ENCODE measurements at regions not wholly inside any gene's neighbourhood (a gene's known extent, or its start where the extent isn't known, plus 50 kb on each side); places are given as distances from the start of the nearest gene placed in this dataset.
"Not testable (repeated sequence)": the region's sequence is repeated elsewhere in the genome, so short reads cannot be mapped to it uniquely, and the experiment has no call there.

GRCh38 chr1:188817814-188818213 is 1659.8 kb downstream of the BRINP3 start:
- no peak for DNase-seq

DNA sequence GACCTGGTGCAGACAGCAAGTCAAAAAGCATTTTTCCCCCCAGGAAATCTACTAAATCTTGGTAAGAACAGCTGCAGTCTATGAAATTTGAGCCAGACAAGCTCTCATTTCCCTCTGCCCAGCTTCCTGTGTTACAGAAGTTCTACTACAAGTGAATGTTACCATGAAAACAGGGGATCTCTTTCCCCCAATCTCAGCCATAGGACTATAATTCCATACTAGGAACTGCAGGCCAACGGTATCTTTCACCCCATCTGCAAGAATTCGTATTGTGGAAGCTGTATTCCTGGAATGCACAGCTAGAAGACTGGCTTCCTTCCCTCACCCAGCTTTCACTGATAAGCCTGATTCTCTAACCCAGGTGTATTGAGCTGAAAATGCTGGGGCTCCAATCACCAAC is 1655.4 kb downstream of the BRINP3 start:
- peak; percentile 43 for DNase-seq

DNA sequence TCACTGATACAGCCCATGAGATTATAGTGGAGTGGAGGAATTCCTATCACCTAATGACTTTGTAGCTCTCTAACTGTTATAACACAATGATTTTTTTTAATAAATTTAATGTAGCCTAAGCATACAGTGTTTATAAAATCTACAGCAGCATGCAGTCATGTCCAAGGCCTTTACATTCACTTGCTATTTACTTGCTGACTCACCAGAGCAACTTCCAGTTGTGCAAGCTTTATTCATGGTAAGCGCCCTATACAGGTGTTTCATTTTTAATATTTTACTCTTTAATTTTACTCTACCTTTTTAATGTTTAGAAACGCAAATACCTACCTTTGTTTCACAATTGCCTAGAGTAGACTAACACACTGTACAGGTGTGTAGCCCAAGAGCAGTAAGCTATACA is 1652.2 kb downstream of the BRINP3 start:
- DNase-seq: no peak

DNA sequence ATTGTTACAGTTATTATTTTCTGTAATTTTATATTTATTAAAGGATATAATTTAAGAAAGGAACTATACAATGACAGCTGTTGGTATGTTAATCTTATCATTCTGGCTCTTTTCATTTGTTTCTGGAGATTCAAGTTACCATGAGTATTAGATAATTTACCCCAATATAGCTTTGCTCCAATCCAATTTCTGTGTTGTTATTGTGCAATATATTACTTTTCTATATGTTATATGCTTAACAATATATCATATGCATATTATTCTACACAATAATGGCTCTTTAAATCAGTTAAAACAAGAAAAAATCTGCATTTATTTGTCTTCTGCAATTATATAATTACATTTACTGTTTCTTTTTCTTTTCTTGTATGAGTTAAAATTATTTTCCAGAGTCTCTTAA is 1650.9 kb downstream of the BRINP3 start:
- DNase-seq: no peak

DNA sequence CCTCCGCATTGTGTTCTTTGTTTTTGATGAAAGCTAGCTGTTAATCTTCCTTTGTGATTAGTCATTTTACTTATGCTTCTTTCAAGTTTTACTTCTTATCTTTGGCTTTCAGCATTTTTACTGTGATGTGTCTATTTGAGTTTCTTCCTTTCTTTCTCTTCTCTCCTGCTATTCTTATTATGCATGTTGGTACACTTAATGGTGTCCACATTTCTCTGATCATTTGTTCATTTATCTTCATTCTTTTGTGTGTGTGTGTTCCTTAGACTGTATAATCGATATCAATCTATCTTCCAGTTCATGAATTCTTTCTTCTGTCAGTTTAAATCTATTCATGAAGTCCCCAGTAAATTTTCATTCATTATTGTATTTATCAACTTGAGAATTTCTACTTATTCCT is 1650.3 kb downstream of the BRINP3 start:
- no peak for DNase-seq

DNA sequence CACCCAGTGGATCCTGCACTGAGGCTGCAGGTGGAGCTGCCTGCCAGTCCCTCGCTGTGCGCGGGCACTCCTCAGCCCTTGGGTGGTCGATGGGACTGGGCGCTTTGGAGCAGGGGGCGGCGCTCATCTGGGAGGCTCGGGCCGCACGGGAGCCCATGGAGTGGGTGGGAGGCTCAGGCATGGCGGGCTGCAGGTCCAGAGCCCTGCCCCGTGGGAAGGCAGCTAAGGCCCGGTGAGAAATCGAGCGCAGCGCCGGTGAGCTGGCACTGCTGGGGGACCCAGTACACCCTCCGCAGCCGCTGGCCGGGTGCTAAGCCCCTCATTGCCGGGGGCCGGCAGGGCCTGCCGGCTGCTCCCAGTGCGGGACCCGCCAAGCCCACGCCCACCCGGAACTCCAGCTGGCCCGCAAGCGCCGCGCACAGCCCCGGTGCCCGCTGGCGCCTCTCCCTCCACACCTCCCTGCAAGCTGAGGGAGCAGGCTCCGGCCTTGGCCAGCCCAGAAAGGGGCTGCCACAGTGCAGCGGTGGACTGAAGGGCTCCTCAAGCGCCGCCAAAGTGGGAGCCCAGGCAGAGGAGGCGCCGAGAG is 1636.5 kb downstream of the BRINP3 start:
- not testable (repeated sequence) for DNase-seq

- no peak for DNase-seq
Observed at GRCh38 chr1:188846468-188846867, 1631.2 kb downstream of the BRINP3 start.

GRCh38 chr1:188857526-188858087 is 1620.1 kb downstream of the BRINP3 start:
- no peak for DNase-seq

GRCh38 chr1:188867614-188868013 is 1610.0 kb downstream of the BRINP3 start:
- DNase-seq: no peak

GRCh38 chr1:188871164-188871563 is 1606.5 kb downstream of the BRINP3 start:
- DNase-seq: no peak

DNA sequence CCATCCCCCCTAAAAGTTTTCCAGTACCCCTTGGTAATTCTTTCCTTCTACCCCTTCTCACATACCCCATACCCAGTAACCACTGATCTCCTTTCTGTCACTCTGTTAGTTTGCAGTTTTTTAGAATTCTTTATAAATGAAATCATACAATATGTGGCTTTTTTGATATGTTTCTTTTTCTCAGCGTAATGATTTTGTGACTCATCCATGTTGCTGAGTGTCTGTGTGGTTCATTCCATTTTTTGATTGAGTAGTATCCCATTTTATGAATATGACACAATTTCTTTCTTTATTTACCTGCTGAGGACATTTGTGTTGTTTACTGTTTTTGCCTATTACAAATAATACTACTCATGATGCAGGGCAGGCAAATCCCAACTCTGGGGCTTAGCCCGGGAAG is 1605.3 kb downstream of the BRINP3 start:
- no peak for DNase-seq

DNA sequence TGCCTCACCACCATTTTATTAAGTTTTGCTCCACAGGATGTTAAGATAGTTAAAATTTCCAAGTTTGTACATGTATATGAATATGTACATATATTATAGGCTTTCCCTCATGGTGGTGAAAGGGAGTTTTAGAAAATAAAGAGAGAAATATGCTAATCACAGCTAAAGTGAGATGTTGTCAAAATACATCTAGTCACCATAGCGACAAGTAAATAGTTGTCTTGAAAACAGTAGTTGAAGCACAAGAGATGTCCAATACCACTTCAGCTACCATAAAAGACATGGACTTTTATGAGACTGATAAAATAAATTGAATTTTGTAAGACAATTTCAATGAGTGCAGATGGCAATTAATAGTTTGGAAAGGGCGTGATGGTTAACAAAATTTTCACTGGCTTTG is 1600.0 kb downstream of the BRINP3 start:
- DNase-seq: no peak

DNA sequence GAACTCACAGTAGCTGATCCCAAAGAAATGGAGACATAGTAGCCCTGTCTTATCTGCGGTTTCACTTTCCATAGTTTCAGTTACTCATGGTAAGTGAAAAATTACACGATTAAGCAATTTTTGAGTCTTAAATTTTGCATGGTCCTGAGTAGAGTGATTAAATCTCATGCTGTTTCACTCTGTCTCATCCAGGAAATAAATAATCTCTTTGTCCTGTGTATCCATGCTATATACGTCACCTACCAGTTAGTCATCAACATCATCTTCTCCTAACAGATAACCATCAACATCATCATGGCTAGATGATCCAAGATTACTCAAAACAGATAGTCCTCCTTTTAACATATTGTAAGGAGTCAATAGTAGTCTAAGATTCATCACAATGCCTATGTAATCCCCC is 1589.3 kb downstream of the BRINP3 start:
- no peak for DNase-seq

DNA sequence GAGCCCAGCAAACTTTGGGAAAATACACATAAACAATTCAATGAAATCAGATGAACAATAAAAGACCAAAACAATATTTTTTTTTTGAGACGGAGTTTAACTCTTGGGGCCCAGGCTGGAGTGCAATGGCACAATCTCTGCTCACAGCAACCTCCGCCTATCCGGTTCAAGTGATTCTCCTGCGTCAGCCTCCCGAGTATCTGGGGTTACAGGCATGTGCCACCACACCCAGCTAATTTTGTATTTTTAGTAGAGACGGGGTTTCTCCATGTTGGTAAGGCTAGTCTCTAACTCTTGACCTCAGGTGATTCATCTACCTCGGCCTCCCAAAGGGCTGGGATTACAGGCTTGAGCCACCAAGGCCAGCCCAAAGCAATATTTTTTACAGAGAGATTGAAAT is 1588.5 kb downstream of the BRINP3 start:
- DNase-seq: no peak

- DNase-seq: no peak
Observed at GRCh38 chr1:188891958-188892357, 1585.7 kb downstream of the BRINP3 start.

GRCh38 chr1:188895611-188896010 is 1582.1 kb downstream of the BRINP3 start:
- DNase-seq: no peak

DNA sequence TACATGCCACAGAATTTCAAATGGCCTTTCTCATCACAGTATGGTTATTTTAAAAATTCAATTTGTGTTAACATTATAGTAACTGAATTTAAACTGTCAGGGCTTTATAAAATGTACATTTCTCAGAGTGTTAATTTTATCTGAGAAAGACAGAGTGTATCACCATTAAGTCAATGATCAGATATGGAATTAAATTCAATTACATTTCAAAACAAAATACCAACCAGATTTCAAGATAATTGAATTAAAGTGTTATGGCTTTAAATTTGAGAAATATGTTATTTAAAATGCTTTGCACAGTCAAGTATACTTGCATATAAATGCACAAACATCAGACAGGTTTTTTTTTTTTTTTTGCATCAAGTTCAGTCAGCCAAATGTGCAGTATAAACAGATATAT is 1574.4 kb downstream of the BRINP3 start:
- no peak for DNase-seq

- no peak for DNase-seq
Observed at GRCh38 chr1:188904201-188904600, 1573.5 kb downstream of the BRINP3 start.

GRCh38 chr1:188906921-188907641 is 1570.6 kb downstream of the BRINP3 start:
- no peak for DNase-seq

DNA sequence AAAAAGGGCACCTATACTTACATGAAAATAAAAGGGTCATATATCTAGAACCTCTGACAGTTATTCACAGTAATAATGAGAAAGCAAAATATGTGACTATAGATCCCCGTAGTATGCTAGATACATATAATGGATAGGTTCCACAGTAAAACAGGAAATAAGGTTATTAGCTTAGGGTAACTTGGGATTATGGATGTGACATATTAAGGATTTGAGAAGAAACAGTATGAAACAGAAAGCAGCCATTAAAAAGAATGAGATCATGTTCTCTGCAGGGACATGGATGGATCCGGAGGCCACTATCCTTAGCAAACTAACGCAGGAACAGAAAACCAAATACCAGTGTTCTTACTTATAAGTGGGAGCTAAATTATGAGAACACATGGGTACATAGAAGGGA is 1547.3 kb downstream of the BRINP3 start:
- DNase-seq: no peak

GRCh38 chr1:188931506-188931905 is 1546.2 kb downstream of the BRINP3 start:
- no peak for DNase-seq

GRCh38 chr1:188937965-188938551 is 1539.6 kb downstream of the BRINP3 start:
- no peak for DNase-seq

- no peak for DNase-seq
Observed at GRCh38 chr1:188941986-188942385, 1535.7 kb downstream of the BRINP3 start.

GRCh38 chr1:188949701-188950100 is 1528.0 kb downstream of the BRINP3 start:
- no peak for DNase-seq
